ENCODE measurements at regions not wholly inside any gene's neighbourhood (a gene's known extent, or its start where the extent isn't known, plus 50 kb on each side); places are given as distances from the start of the nearest gene placed in this dataset.

GRCh38 chr11:10930224-10930971, 72.5 kb upstream of the ZBED5 start:
- TF ChIP-seq CTCF (conservative IDR thresholded peaks at IDR 0.05 in 1 of 2, IDR thresholded peaks at IDR 0.05 in 1 of 2; ENCODE audit: extremely low read depth in 1 of 2, insufficient read depth in 1 of 2, low read depth in 1 of 2, low read length in 2 of 2) (no peak), EZH2 (IDR thresholded peaks at IDR 0.05; ENCODE audit: borderline replicate concordance, low read length) (no peak)
